ENCODE measurements at regions not wholly inside any gene's neighbourhood (a gene's known extent, or its start where the extent isn't known, plus 50 kb on each side); places are given as distances from the start of the nearest gene placed in this dataset.

DNA sequence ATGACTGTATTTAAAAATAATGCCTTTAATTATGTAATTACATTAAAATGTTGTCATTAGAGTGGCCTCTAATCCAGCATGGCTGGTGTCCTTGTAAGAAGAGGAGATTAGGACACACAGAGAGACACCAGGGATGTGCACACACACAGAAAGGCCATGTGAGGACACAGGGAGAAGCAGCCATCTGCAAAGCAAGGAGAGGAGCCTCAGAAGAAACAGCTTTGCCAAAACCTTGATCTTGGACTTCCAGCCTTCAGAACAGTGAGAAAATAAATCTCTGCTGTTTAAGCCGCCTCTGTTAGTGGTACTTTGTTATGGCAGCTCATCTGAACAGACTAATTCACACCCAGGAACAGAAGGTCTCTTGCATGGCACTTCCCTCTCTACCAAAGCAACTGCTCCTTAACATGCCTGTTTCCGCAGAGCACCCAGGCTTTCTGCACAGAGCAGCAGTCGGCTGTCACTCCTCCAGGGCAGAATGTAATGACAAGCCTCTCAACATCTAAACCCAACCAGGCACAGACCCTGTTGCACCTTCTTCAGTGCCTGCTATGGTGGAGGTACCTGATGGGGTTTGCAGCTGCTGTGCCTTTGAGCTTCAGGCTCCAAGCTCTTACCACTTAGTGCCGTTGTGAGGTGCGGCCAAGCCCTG lies 377.7 kb downstream of the TDRD15 start:
- DNase-seq (ENCODE audit: low spot score): no peak

DNA sequence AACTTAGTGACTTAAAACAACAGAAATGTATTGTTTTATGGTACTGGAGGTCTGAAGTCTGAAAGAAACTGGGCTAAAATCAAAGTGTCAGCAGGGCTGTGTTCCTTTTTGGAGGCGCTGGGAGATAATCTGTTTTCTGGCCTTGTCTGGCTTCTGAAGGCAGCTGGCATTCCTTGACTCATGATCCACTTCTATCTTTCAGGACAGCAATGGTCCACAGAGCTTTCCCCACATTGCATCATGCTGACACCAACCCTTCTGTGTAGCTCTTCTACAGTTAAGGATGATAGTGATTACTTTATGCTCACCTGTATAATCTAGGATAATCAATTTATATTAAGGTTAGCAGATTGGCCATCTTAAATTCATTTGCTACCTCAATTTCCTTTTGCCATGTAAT lies 392.1 kb downstream of the TDRD15 start:
- DNase-seq (ENCODE audit: low spot score): no peak

DNA sequence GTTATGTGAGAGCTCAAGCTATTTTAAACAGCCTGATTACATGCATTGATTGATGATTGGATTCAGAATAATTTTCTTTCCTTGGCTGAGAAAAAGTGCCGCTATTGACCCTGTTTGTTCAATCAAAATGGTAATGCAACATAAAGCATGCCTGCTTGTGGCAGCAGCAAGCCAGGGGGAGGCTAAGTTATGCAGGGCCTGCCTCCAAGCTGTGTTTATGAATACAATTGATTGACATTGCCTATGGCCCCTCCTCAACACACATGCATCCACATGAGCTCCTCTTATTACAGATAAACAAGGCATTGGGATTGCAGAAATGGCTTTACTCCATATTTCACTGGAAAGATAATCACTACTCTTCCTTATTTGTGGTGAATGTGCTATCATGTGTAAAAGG lies 395.6 kb downstream of the TDRD15 start:
- no peak for DNase-seq (ENCODE audit: low spot score)

DNA sequence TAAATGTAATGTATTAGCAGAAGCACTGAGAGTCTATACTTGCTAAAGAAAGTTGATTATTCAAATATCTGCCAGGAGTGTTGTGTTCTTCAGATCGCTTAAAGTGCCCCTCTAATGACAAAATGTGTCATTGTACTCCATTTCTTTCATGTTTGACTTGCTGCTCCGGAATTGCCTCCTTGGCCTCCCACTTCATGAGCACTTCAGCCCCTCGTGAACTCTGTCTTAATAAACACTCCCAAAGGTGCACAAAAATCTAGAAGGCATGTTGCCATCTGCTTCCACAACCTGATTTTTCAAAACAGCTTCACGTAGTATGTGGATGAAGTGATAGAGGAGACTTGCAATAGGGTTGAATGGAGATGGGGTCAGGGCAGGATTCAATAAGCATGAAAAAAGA lies 396.1 kb downstream of the TDRD15 start:
- DNase-seq (ENCODE audit: low spot score): no peak

DNA sequence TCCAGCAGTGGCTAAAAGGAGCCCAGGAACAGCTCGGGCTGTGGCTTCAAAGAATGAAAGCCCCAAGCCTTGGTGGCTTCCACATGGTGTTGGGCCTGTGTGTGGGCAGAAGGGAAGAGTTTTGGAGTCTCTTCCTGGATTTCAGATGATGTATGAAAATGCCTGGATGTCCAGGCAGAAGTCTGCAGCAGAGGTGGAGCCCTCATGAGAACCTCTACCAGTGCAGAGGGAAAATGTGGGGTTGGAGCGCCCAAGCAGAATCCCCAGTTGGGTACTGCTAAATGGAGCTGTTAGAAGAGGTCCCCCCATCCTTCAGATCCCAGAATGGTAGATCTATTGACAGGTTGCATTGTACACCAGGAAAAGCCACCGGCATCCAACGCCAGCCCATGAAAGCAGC lies 412.1 kb downstream of the TDRD15 start:
- DNase-seq (ENCODE audit: low spot score): no peak

DNA sequence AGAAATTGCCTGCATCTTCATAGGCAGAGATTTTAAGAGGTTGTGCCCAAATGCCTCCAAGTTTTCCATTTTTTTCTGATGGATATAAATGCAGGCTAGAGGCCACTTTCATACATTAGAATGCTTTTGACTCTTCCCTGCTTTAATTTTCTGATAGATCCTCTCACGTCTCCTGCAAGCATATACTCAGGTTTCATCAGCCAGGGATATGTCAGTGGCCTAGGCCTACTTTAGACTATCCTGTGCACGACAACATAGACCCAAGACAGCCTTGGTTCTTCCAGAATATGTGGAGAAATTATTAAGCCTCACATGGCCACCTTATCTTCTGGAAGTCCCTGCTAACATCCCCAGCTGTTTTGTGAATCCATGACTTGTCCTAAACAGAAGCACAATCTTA lies 415.9 kb downstream of the TDRD15 start:
- DNase-seq (ENCODE audit: low spot score): no peak

DNA sequence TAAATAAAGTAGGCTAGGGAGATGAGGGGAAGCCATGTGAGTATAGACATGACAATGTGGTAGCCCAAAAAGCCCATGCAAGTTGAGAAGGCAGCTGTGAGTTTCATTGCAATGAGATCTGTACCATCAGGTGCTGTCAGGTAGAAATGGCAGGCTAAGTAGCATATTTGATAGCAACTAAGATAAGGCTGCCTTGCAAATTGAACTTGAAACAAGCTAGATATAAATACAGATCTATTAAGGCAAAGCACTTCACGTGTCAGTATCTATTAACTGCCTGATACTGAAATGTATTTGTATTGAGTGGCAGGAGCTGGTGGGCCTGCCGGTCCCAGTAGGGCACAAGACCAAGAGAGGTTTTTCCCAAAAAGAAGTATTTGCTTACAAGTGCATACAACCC lies 419.9 kb downstream of the TDRD15 start:
- no peak for DNase-seq (ENCODE audit: low spot score)

DNA sequence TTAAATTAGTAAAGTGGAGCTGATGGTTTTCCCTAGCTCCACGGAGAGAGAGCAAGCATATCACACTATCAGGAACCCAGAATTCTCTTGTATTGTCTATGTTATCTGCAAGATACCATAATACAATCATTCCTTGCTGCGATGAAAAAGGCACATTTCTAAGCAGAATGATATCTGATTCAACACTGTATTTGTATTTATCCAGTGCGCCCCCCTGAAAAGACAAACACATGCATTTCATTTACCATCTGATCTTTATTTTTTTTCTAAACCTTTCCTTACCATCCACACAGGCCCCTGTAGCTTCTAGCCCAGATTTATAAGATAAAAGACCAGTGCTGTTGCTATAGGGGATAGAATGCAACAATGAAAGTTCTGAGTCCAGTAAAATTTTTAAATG lies 420.6 kb downstream of the TDRD15 start:
- DNase-seq (ENCODE audit: low spot score): no peak

DNA sequence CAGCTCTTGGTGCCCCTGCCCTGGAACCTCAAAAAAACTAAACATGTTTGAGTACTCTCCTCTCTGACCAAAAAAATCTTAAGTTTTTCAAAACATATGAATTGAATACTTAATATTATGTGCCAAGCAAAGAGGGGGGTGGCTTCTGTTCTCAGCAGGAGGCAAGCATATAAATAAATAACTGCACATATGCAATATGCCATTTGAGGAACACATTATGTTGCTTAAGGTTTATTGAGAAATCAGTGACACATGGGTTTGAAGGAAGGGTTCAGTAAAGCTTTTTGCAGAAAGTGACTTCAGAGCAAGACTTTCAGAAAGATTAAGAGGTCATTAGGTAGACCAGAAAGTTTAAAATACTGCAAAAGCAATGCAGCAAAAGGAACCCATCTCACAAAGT lies 429.2 kb downstream of the TDRD15 start:
- DNase-seq (ENCODE audit: low spot score): no peak

DNA sequence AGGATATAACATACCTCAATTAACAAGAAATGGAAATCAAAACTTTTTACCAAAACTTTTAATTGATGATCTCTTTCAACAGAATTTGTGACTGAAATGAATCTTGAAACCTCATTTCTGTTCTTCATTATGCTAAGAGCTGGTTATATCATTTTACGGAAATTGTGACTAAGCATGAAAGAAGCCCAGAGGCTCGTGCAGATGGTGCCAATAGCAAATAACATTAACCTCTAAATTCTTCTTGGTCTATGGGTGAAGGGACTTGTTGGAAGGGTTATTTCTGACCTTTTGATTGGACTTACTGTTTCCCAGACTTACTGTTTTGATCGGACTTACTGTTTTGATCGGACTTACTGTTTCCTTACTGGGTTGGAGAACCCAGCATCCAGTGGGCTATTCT lies 435.6 kb downstream of the TDRD15 start:
- no peak for DNase-seq (ENCODE audit: low spot score)

DNA sequence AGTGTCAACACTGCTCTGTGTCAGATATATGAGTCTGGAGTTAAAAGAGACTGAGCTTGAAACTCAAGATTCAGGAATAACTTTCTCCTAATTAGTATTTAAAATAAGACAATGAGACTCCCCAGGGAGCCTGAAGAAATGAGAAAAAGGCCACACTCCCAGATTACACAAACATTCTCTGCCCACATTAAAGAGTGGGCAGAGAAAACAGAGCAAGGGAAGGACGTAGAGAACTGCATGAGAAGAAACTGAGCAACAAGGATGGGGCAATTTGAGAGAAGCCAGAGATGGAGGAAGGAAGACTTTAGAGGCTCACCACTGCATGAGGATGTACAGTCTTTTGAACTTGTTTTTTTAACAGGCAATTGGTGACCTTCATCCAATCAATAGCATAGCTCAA lies 438.2 kb downstream of the TDRD15 start:
- DNase-seq (ENCODE audit: low spot score): no peak

DNA sequence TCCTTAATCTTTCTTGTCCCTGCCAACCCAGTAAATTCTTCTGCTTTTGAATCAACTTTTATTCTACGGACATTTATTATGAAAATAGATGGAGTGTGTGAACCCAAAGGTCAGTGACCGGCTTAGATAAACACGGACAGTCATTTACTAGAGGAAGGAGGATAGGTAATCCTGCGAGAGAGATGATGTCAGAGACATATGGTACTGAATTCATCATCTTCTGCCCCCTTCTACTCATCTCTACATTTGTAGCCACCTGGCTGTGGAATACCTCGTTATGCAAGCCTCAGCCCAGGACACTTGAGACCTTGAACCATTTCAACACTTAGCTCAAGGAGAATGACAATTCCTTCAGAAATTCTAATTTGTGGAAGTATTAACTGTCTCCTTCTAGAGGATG lies 443.6 kb downstream of the TDRD15 start:
- DNase-seq (ENCODE audit: low spot score): no peak

DNA sequence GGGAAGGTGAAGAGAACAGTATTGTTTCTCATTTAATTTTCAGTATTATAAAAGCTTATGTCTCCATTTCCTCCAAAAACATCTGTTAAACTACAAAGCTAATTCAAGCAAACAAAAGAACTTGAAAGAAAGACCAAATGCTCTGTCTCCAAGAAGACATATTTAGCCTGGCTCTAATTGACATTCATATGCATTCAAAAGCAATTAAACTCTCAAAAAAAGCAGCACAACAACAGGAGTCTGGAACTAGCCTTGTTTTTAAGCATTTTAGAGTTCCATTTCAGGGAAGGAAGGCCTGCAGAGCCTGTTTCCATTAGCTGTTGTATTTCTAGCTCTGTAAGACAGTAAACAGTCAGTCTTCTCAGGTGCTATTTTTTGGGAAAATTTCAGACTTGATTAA lies 447.9 kb downstream of the TDRD15 start:
- DNase-seq (ENCODE audit: low spot score): no peak

DNA sequence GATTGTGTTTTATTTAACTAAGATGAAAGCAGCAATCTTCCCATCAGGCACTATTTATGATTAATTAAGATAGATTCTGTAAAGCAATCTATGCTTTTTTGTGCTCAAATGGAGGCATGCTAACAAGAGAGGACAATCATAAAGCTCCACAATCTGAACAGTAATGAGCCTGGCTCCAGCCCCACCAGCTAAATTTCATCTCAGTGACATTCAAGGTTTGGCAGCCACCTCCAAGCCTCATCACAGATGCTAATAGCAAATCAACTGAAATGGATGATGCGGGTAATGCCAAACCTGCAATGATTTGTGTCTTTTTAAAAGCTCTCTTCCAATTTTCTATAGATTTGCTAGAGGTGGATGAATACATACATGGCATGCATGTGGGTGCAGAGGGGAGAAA lies 456.6 kb downstream of the TDRD15 start:
- no peak for DNase-seq (ENCODE audit: low spot score)

DNA sequence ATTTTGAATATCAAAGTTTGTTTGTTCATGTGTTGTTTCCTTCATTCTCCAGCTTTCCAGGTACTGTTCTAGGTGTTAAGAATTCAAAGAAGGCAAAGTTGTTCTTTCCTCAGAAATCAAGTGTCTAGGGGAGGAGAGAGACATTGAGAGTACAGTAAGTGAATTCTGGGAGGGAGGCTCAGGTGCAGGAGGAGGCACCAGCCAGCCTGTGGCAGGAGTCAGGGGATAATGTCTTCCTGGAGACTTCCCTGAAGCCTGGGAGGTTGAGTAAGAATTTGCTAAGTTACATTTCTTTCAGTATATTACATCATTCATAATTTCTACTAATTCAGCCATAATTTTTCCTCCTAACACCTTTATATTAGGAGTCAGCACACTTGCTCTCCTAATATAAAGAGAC lies 462.1 kb downstream of the TDRD15 start:
- no peak for DNase-seq (ENCODE audit: low spot score)

DNA sequence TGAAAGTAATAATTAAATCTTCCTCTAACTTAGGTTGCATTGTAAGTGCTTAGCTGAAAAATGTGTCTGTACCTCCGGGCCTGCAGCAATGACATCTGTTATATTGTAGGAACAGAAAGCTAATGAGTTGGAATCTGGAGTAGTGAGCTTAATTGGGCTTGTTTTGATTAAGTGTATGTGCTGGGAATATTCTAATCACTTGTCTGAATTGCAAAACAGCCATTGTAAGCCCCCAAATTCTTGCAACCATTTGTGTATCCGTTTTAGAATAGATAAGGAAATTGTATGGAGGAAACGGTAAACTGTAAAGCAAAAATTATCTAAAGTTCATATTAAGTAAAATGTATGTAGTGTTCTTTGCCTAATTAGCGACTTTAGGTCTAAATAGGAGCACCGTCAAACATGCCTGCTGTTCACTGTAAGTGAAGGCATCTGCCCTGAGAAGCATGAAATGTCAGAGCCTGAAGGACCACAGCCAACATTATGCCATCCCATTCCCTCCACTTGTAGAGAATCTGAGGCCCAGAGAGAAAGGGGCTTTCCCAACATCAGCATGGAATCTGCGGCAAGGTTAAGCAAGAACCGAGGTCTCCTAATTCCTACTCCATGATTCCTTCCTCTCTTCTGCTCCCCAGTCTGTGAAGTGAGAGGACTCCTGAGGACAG lies 466.4 kb downstream of the TDRD15 start:
- DNase-seq (ENCODE audit: low spot score): no peak

DNA sequence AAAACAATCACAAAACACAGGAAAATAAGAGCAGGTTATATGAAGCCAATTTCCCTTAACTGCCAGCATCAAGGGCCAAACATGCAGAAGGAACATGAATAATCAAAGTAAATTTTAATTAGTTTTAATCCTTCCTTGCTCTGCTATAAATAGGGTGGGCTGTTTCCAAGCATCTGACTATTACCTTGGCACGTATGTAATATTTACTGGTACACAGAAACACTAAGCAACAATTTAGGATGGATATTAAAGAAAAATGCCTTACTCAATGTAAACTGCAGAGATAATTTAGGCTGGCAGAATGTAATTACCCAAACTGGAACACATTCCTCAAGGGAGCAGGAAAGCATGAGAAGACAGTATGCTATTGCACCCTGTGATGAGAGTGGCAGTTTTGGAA lies 468.2 kb downstream of the TDRD15 start:
- no peak for DNase-seq (ENCODE audit: low spot score)

DNA sequence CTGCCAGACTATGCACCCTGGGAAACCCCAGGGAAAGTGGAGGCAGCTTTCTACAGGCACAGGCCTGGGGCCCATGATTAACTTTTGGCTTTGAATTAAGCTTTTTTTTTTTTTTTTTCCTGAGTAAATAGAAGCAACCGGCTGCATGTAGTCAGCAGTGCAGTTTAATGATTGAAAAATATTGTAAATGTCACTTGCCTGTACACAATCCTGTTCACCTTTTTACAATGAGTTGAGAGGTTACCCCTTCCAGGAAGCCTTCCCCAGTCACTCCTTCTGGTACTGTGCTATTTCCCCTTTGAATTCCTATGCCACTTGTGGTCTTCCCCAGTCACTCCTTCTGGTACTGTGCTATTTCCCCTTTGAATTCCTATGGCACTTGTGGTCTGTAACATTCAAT lies 475.6 kb downstream of the TDRD15 start:
- DNase-seq (ENCODE audit: low spot score): no peak

DNA sequence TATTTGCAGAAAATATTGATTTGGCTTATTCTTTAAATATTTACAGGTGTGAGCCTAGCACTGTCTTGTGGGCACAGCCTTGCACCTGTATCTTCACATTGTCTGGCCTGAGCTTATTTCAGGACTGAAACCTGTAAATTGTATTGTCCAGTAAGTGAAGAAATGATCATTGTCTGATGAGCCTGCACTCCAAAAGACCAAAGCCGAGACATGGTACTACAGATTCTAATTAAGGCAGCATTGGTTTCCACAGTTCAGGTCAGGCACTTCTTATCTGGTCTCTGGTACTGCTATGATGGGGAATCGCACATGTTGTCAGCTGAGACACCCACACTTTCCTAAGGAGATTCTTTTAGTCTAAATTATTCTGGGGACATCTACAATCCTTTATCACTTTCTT lies 479.0 kb downstream of the TDRD15 start:
- no peak for DNase-seq (ENCODE audit: low spot score)

DNA sequence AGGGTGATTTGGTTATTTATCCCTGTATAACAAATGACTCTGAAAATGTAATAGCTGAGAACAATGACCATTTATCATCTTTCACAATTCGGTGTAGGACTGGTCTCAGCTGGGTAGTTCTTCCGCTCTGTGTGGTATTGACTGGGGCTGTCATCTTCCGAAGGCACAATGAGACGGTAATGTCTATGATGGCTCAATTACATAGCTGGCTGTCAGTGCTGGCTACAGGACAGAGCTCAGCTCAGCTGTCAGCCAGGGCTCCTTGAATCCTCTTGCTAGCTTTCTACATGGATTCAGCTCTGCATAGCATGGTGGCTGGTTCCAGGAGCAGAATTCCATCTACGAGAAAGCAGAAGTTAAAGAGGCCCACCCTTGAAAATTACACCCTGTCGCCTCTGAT lies 483.8 kb downstream of the TDRD15 start:
- no peak for DNase-seq (ENCODE audit: low spot score)

DNA sequence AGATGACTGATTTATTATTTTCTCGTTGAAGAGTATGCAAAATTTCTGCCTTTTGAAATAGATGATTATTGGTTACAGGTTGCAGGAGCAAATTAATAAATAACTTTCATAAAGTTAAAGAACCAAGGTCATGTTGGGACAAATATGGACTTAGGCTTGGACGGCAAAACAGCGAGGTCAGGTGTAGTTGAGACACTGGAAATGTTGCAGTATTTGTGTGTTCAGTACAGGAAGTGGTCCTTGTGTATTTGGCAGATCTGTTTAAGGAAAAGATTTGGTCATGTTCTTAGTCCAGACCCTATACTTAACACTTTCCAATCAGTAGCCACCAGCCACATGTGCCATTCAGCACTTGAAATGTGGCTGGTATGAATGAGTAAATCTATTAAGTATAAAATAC lies 486.5 kb downstream of the TDRD15 start:
- DNase-seq (ENCODE audit: low spot score): no peak

DNA sequence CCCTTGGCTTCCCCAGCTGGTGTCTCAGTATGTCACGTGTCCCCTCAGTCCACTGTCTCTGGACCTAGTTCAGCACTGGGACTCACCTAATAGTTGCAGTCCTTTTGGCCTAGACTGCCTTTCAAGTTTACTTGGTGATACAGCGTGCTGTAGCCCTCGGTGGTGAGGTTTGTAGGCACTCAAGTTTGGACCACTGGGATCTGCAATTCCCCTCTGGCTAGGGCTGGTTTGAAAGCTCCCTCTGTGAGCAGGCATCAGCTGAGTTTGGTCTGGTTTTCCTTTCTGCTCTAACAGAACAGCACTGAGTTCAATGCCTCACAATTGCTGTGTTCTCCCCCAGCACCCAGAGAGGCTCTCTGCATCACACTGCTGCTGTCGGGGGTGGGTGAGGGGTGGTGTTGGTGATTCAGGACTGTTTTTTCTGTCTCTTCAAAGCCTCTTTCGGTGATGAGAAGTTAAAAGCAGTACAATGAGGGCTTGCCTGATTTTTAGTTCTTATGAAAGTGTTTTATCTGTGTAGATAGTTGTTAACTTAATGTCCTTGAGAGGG lies 494.2 kb downstream of the TDRD15 start:
- DNase-seq (ENCODE audit: low spot score): no peak

DNA sequence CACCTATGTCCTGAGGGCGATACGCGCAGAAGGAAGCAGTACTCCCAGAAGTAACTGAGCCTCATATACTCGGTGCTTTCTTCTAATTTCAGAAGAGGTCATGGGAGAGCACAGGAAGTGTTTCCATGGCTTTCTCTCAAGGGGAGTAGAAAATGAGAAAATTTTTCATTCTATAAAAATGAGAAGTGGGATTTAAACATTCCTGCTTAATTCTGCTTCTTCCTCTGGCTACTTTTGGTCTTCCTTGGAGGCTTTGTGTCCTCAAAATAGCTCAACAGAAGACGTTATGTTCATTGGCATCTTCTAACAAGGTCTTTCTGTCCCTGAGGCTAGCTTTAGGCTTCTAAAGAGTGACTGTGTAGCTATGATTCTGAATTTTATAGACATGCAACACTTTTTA lies 497.0 kb downstream of the TDRD15 start:
- DNase-seq (ENCODE audit: low spot score): no peak

DNA sequence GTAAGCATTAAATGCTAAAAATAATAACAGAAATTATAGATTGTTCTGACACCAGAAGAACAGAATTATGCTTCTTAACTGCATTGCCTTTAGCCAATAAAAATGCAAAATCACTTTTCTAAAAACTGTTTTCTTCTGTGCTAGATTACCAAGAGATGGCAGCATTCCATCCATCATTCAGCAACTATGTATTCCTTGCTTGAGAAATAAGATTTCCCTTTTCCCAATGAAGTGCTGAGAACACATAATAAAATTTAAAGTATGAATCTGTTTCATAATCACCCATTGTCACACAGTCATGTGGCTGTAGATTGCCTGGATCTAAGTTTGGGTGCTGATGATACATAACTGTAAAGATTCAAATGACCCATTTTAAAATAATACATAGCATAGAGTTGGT lies 504.2 kb downstream of the TDRD15 start:
- no peak for DNase-seq (ENCODE audit: low spot score)
